ENCODE measurements at regions not wholly inside any gene's neighbourhood (a gene's known extent, or its start where the extent isn't known, plus 50 kb on each side); places are given as distances from the start of the nearest gene placed in this dataset.

- DNase-seq = no peak
Observed at GRCh38 chr9:8074713-8075286, 275.2 kb upstream of the DMAC1 start.

DNA sequence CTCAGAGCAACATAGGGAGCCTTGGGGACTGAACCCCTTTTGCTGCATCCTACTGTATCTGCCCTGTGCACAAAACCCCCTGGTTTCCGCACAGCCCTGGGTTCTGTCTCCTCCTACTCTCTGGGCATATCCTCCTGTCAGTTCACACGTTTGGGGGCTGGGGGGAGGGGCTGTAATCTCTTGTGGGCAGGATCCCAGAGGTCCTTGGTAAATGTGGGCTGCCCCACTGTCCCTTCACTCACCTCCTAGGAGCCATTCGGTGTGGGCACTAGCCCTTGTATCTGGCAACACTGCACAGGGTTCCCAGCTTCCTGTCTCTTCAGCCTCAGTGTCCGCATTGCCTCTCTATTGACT is 271.8 kb upstream of the DMAC1 start:
- DNase-seq = no peak

- no peak for DNase-seq
Observed at GRCh38 chr9:8070779-8071444, 271.3 kb upstream of the DMAC1 start.

DNA sequence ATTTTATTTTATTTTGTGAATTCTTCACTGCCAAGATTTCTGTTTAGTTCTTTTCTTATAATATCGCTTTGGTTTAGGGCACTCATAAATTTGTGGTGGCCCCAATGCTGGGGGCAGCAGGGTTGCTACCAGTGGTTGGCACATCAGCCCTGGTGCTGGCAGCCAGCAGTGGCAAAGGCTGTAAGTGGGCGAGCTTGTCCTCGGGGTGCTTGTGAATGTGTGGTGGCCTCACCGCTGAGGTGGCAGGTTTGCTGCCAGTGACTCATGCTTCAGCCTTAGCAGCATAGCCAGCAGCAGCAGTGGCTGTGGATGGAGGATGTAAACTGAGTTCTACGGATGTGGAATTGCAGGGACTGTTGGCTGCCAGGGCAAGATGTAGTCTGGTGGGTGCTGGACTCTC is 262.9 kb upstream of the DMAC1 start:
- DNase-seq = no peak

DNA sequence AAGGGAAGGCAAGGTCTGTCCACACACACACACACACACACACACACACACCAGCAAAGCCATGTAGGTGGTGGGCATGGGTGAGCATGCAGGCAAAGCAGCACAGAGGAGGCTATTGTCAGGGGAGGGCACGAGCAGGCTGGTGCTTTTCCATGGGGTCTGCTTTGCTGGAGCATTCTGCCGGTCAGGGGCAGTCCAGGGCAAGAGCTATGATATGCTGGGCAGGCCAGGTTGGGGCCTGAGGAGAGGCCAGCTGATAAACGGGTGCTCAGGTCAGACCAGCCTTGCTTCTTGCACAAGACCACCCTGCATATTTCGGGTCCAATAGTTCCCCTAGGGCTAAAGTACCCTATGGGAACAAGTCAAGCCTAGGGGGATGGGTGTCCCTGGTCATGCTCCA is 253.9 kb upstream of the DMAC1 start:
- DNase-seq = no peak

GRCh38 chr9:8052991-8053390 is 253.4 kb upstream of the DMAC1 start:
- no peak for DNase-seq

DNA sequence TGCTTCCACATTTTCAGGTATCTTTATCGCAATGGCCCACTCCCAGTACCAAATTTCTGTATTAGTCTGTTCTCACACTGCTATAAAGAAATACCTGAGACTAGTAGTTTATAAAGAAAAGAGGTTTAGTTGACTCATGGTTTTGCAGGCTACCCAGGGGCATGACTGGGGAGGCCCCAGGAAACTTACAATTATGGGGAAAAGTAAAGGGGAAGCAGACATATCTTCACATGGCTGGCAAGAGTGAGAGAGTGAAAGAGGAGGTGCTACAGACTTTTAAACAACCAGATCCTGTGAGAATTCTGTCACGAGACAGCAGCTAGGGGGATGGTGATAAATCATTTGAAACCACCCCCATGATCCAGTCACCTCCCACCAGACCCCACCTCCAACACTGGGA is 238.2 kb upstream of the DMAC1 start:
- DNase-seq = no peak

GRCh38 chr9:8036914-8037524 is 237.4 kb upstream of the DMAC1 start:
- no peak for DNase-seq

- DNase-seq = no peak
Observed at GRCh38 chr9:8033794-8034193, 234.2 kb upstream of the DMAC1 start.

- DNase-seq = no peak
Observed at GRCh38 chr9:8030095-8030494, 230.5 kb upstream of the DMAC1 start.

- DNase-seq = no peak
Observed at GRCh38 chr9:8027351-8027750, 227.8 kb upstream of the DMAC1 start.

- no peak for DNase-seq
Observed at GRCh38 chr9:8025551-8025950, 226.0 kb upstream of the DMAC1 start.

DNA sequence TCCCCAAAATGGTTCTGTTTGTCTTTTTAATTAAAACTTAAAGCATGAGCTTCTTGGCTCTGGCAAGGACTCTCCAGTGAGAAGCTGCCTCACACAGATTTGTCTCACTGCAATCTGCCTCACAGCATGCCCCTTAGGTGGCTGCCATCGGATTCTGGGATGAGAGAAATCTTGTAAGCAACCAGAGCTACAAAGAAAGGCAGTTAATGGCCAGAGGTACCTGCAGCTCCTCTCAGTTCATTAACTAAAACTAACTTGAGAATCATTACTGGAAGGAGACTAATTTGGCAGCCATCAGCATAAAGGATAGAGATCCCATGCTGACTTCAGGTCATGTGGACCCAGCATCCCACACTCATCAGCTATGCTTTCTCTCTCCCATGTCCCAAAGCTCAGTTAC is 220.6 kb upstream of the DMAC1 start:
- DNase-seq = no peak

GRCh38 chr9:8019636-8020035 is 220.1 kb upstream of the DMAC1 start:
- no peak for DNase-seq

GRCh38 chr9:8014997-8015682 is 215.6 kb upstream of the DMAC1 start:
- no peak for DNase-seq

- no peak for DNase-seq
Observed at GRCh38 chr9:8012986-8013385, 213.4 kb upstream of the DMAC1 start.

DNA sequence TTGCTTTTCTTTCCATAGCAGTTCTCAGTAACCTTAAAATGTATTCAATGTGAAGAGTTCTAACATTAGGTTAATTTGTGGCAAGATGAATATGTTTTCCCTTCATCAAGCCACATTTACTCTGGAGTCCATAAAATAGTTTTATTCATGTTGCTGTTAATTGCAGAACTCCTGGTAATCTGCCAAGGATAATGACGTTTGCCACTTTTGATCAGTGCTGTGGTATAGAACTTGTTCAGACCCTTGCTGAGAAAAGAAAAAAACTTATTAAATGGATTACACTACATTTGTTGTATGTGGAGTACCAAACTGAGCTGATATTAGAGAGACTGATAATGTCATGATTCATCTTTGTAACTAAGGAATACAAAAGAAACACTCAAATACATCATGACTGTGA is 212.4 kb upstream of the DMAC1 start:
- DNase-seq = no peak

GRCh38 chr9:7996558-7996957 is 197.0 kb upstream of the DMAC1 start:
- DNase-seq = no peak

- no peak for DNase-seq
Observed at GRCh38 chr9:7988644-7989280, 189.2 kb upstream of the DMAC1 start.

DNA sequence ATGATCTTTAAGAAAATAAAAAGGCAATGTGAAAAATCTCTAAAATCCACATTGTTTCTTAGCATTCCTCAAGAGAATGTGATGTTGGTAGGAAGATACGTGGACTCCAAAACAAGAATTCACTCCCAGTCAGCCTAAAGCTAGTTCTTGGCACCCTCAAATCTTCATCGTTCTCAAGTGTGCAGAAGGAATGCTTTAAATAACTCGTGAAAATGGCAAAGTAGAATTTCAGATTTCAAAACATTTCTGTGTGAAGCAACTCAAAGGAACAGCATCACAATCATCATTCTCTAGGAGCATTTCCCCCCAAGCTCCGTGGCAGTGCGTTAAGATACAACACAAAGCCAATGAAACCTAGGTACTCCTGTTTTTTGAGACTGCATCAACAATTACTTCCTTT is 185.1 kb upstream of the DMAC1 start:
- DNase-seq = peak in 1 of 2 donors; percentile 34

DNA sequence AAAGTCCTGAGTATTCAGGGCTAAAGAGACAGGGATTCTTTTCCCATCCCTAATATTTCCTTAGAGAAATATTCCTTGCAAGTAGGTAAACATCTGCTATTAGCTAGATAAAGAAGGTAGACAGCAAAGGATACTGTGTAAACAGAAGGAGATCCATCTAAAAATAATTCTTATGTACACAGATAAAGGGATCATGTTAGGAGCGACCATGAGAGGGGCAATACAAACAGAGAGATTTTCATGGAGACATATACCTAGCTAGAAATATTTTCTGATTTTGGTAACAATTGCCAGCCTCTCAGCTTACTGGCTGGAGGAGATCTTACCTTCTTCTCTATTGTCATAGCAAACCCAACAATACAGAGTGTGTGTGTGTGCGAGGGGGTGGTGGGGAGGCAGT is 184.6 kb upstream of the DMAC1 start:
- peak in 1 of 2 donors; percentile 45 for DNase-seq

DNA sequence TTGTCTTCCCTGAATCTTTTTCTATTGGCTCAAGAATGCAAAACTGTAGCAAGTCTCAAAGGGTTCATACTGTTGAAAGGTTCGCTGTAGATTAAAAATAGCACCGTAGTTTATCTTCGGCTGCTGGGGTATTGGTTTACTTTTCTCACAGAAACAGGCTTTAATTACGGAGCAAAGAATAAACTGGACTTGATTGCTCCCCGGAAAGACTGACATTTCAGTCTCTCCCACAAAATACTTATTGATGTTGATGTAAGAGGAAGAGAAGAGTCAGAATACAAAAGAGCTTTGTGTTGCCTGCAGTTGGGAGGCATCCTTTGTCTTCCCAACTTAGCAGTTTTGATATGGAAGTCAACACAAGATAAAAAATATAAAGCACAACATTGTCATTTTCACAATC is 183.9 kb upstream of the DMAC1 start:
- peak; percentile 30 to 92 for DNase-seq

DNA sequence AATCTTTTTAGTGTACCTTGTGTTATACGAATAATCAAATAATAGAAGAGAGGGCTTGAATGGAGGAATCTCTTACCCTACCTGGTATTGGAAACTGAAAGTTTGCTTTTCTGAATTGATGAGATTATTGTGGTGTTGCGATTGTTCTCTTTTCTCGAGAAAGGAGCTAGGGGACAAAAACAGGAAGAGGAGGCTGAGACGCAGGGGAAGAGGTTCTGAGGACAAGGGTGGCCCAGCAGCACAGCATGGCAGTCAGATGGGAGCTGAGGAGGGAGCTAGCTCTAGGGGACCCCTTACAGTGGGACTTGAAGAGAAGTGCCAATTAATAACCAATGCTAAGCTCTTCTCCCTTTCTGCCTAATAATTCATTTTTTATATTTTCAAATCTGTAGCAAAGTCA is 183.3 kb upstream of the DMAC1 start:
- DNase-seq = no peak
